A673 (cell line): ENCODE measurements at regions not wholly inside any gene's neighbourhood (a gene's known extent, or its start where the extent isn't known, plus 50 kb on each side); places are given as distances from the start of the nearest gene placed in this dataset.

Experiments
- BruUV-seq: library from RNA; stranded (reverse); fragments of 400-500 nt; replicated peaks from 2 replicates; lab custom pipeline; 2021; lab: Mats Ljungman, UMichigan
- CTCF ChIA-PET: fragments of 300-600 bp; sonication (Branson Sonifier 250); formaldehyde crosslinking; loops from one replicate; lab custom pipeline; 2022; ENCODE audit warnings: antibody characterized with exemption; lab: Charles Lee
- POLR2A ChIA-PET: fragments of 300-600 bp; sonication (Branson Sonifier 250); formaldehyde crosslinking; loops from one replicate; lab custom pipeline; 2022; ENCODE audit warnings: antibody characterized with exemption; ENCODE audit not compliant: low non-redundant PET; lab: Charles Lee
- DNase-seq: peaks from one replicate; pipeline ENCODE4 v3.0.0-alpha.2; 2015; ENCODE audit warnings: low spot score
- H3K27ac ChIP-seq: fragments of 200-600 bp; sonication (generic); 2 replicates; pipeline ENCODE4 v1.5.1; 2016; ENCODE audit warnings: mixed run types, low read depth, mild to moderate bottlenecking, mixed read lengths, antibody characterized with exemption, low read length; ENCODE audit not compliant: poor library complexity, severe bottlenecking
- H3K27me3 ChIP-seq: fragments of 200-600 bp; sonication (generic); replicated peaks from 2 replicates; pipeline ENCODE4 v1.6.1; 2017; ENCODE audit warnings: mixed run types, low read depth, mild to moderate bottlenecking, mixed read lengths, antibody characterized with exemption, low read length; ENCODE audit not compliant: insufficient read depth, poor library complexity
- H3K36me3 ChIP-seq: fragments of 200-600 bp; sonication (generic); 2 replicates; pipeline ENCODE4 v1.6.1; 2016; ENCODE audit warnings: mixed run types, mild to moderate bottlenecking, mixed read lengths, antibody characterized with exemption, low read length; ENCODE audit not compliant: insufficient read depth, poor library complexity, severe bottlenecking
- H3K4me1 ChIP-seq: fragments of 200-600 bp; sonication (generic); 2 replicates; pipeline ENCODE4 v1.6.1; 2017; ENCODE audit warnings: mixed run types, mild to moderate bottlenecking, mixed read lengths, antibody characterized with exemption, low read length; ENCODE audit not compliant: insufficient read depth, poor library complexity, severe bottlenecking
- H3K4me3 ChIP-seq: fragments of 200-600 bp; sonication (generic); 2 replicates; pipeline ENCODE4 v1.5.1; 2016; ENCODE audit warnings: low read depth, mixed run types, mild to moderate bottlenecking, mixed read lengths, low read length; ENCODE audit not compliant: poor library complexity, severe bottlenecking
- H3K9me3 ChIP-seq: fragments of 200-600 bp; sonication (generic); 2 replicates; pipeline ENCODE4 v1.6.1; 2016; ENCODE audit warnings: mixed run types, low read depth, mild to moderate bottlenecking, mixed read lengths, antibody characterized with exemption, low read length; ENCODE audit not compliant: poor library complexity, severe bottlenecking
- EZH2 ChIP-seq: fragments of 200-600 bp; sonication (generic); IDR thresholded peaks from 2 replicates; pipeline ENCODE4 v1.6.1; 2017; ENCODE audit warnings: borderline replicate concordance, low read depth, mild to moderate bottlenecking, mixed read lengths, antibody characterized with exemption, low read length; ENCODE audit not compliant: poor library complexity, severe bottlenecking
- intact Hi-C: fragments of 100-400 bp; cut with micrococcal nuclease; formaldehyde crosslinking; loops from one replicate; pipeline ENCODE4 v1.10.0; 2022; ENCODE audit not compliant: unreplicated experiment
- TF ChIP-seq, protein P1 (sequence below): fragments of 300-800, 200-600 bp; sonication (generic); conservative IDR thresholded peaks from 2 replicates; pipeline ENCODE4 v1.5.1; 2017; ENCODE audit warnings: low read depth, mild to moderate bottlenecking, antibody characterized with exemption, low read length, moderate library complexity, mixed read lengths

- no peak overlapping the region for H3K4me3 ChIP-seq
- H3K27me3 ChIP-seq = peaks cover 23% of the 10 kb centered on the region
- H3K27ac ChIP-seq = no peak overlapping the region
- ChIA-PET CTCF (no interaction called here), POLR2A (no interaction called here)
- H3K36me3 ChIP-seq = no peaks in the 10 kb centered on the region
- TF ChIP-seq, protein P1, sequence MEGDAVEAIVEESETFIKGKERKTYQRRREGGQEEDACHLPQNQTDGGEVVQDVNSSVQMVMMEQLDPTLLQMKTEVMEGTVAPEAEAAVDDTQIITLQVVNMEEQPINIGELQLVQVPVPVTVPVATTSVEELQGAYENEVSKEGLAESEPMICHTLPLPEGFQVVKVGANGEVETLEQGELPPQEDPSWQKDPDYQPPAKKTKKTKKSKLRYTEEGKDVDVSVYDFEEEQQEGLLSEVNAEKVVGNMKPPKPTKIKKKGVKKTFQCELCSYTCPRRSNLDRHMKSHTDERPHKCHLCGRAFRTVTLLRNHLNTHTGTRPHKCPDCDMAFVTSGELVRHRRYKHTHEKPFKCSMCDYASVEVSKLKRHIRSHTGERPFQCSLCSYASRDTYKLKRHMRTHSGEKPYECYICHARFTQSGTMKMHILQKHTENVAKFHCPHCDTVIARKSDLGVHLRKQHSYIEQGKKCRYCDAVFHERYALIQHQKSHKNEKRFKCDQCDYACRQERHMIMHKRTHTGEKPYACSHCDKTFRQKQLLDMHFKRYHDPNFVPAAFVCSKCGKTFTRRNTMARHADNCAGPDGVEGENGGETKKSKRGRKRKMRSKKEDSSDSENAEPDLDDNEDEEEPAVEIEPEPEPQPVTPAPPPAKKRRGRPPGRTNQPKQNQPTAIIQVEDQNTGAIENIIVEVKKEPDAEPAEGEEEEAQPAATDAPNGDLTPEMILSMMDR = no peak
- no TSS peak for BruUV-seq
- no peaks in the 10 kb centered on the region for H3K4me1 ChIP-seq
- H3K9me3 ChIP-seq = no peaks in the 10 kb centered on the region
- no peak for DNase-seq
- intact Hi-C loops = no loop called here
Observed at GRCh38 chr10:118939211-118940007, 90.1 kb upstream of the NANOS1 start.

DNA sequence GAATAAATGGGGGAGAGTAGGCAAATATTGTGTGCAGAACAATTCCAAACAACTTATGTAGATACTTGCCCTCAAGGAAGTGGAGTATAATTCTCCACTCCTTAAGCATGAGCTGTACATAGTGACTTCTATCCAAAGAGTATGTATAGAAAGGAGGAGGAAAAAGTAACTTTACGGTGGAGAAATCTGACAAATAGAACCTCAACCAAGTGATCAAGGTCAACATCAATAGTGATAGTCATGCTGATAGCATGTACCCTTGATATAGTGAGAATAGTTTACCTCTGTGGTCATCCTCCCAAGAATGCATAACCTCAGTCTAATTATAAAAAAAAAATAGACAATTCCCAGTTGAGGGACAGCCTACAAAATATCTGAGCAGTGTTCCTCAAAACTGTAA is 89.1 kb upstream of the NANOS1 start:
- H3K36me3 ChIP-seq = no peaks in the 10 kb centered on the region
- DNase-seq = no peak
- peaks cover 13% of the 10 kb centered on the region for H3K27me3 ChIP-seq
- CTCF ChIA-PET = no interaction called here
- no peak overlapping the region for H3K4me3 ChIP-seq
- no peak overlapping the region for H3K27ac ChIP-seq
- intact Hi-C loops = no loop called here
- POLR2A ChIA-PET = no interaction called here
- no TSS peak for BruUV-seq
- H3K4me1 ChIP-seq = no peaks in the 10 kb centered on the region
- TF ChIP-seq EZH2 = no peak
- no peaks in the 10 kb centered on the region for H3K9me3 ChIP-seq

GRCh38 chr10:118943253-118943652 is 86.3 kb upstream of the NANOS1 start:
- no TSS peak for BruUV-seq
- Histone ChIP-seq H3K4me3 (no peak overlapping the region), H3K27ac (no peak overlapping the region), H3K4me1 (no peaks in the 10 kb centered on the region), H3K27me3 (no peaks in the 10 kb centered on the region), H3K36me3 (no peaks in the 10 kb centered on the region), H3K9me3 (no peaks in the 10 kb centered on the region)
- intact Hi-C loops = no loop called here
- ChIA-PET CTCF (no interaction called here), POLR2A (no interaction called here)
- no peak for TF ChIP-seq EZH2
- TF ChIP-seq, protein P1 = no peak
- no peak for DNase-seq
